ENCODE measurements at regions not wholly inside any gene's neighbourhood (a gene's known extent, or its start where the extent isn't known, plus 50 kb on each side); places are given as distances from the start of the nearest gene placed in this dataset.

DNA sequence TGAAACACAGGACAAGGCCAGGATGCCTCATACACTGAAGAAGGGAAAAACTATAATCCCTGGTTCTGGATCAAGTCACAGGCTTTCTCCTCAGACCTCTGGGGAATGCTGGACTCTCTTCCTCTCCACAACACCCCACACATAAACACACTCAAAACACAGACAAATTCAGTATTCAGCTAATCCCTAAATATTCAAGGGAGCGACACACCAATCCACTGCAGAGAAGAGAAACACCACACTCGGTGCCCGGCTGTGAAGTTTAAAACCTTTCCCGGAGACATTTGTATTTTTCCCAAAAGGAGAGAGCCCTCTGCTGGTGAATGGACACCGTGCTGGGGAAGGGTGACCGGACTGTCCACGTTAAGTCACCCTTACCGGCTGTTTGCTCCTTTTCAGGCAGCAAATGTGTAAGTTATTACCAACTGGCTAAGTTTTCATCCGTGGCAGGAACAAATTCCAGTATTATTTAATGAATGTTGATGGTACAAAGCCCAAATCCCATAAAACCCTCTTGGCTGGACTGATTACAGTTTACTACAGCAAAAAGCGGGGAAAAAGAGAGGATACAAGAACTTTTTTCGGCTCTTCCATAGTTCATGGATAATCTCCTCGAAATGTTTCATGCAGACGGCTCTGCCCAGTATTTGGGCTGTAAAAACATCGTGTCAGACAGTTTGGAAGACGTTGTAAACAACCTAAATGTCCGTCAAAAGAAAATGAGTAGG lies 130.9 kb upstream of the SLC30A5 start:
- H3K27me3 ChIP-seq = no peaks in the 10 kb centered on the region
- intact Hi-C loops (cut with DNase I) = loop anchor here (5.0 to 10.0 kb wide), 2 partner anchors 676 to 1728 kb away; no protein-coding TSS in a partner anchor
- peak overlapping the region in 1 of 4 donors; percentile 21 for H3K27ac ChIP-seq (replicated peaks in 1 of 4)
- peaks cover 0 to 11% (median 5%) of the 10 kb centered on the region in 4 donors for H3K4me1 ChIP-seq
- H3K36me3 ChIP-seq = no peaks in the 10 kb centered on the region
- H3K9me3 ChIP-seq = no peaks in the 10 kb centered on the region
- no peak overlapping the region for H3K4me3 ChIP-seq
- 31% methylated on average over 16 of the region's 16 CpGs for WGBS
- TF ChIP-seq, protein P1, sequence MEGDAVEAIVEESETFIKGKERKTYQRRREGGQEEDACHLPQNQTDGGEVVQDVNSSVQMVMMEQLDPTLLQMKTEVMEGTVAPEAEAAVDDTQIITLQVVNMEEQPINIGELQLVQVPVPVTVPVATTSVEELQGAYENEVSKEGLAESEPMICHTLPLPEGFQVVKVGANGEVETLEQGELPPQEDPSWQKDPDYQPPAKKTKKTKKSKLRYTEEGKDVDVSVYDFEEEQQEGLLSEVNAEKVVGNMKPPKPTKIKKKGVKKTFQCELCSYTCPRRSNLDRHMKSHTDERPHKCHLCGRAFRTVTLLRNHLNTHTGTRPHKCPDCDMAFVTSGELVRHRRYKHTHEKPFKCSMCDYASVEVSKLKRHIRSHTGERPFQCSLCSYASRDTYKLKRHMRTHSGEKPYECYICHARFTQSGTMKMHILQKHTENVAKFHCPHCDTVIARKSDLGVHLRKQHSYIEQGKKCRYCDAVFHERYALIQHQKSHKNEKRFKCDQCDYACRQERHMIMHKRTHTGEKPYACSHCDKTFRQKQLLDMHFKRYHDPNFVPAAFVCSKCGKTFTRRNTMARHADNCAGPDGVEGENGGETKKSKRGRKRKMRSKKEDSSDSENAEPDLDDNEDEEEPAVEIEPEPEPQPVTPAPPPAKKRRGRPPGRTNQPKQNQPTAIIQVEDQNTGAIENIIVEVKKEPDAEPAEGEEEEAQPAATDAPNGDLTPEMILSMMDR (IDR thresholded peaks at IDR 0.05) = peak; percentile 80 to 91 (median 88)
- TF ChIP-seq POLR2A (IDR thresholded peaks at IDR 0.05; ENCODE audit: low read depth) = no peak
- no peak for DNase-seq (ENCODE audit: extremely low spot score)

DNA sequence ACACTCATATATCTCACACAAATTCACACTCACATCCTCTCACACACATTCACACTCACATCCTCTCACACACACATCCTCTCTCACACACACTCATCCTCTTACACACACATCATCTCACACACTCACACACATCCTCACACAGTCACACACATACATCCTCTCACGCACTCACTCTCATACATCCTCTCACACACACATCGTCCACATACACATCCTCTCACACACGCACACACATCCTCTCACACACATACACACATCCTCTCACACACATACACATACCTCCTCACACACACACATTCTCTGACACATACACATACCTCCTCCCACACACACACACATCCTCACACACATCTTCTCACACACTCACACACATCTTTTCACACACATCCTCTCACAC lies 129.1 kb upstream of the SLC30A5 start:
- peaks cover 0 to 4% (median 0%) of the 10 kb centered on the region in 4 donors for H3K27me3 ChIP-seq
- intact Hi-C loops (cut with DNase I) = loop anchor here (5.0 to 10.0 kb wide), 2 partner anchors 677 to 1730 kb away; no protein-coding TSS in a partner anchor
- no peaks in the 10 kb centered on the region for H3K36me3 ChIP-seq
- H3K9me3 ChIP-seq = no peaks in the 10 kb centered on the region
- peaks cover 0 to 11% (median 5%) of the 10 kb centered on the region in 4 donors for H3K4me1 ChIP-seq
- DNase-seq (ENCODE audit: extremely low spot score) = no peak
- H3K27ac ChIP-seq (replicated peaks in 1 of 4) = no peak overlapping the region
- TF ChIP-seq EP300 (IDR thresholded peaks at IDR 0.05) (no peak), POLR2A (IDR thresholded peaks at IDR 0.05; ENCODE audit: low read depth) (no peak), POLR2AphosphoS5 (IDR thresholded peaks at IDR 0.05) (no peak)
- TF ChIP-seq, protein P1 (IDR thresholded peaks at IDR 0.05) = no peak
- WGBS = 89% methylated on average over 3 of the region's 3 CpGs
- H3K4me3 ChIP-seq = no peak overlapping the region

DNA sequence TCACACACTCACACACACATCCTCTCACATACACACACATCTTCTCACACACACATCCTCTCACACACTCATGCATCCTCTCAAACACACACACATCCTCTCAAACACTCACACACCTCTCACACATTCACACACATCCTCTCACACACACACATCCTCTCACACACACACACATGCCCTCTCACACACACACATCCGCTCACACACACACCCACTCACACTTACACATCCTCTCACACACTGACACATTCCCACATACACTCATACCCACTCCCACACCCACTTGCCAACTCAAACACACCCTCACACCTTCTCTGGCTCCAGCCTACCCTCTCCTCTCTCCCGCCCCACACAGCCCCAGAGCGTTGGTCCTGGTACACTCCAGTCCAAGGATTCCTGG lies 127.9 kb upstream of the SLC30A5 start:
- H3K9me3 ChIP-seq = no peaks in the 10 kb centered on the region
- no peak for TF ChIP-seq EP300 (IDR thresholded peaks at IDR 0.05)
- no peak for TF ChIP-seq POLR2A (IDR thresholded peaks at IDR 0.05; ENCODE audit: low read depth)
- TF ChIP-seq POLR2AphosphoS5 (IDR thresholded peaks at IDR 0.05) = no peak
- TF ChIP-seq, protein P1 (IDR thresholded peaks at IDR 0.05) = no peak
- H3K4me3 ChIP-seq = no peak overlapping the region
- peaks cover 0 to 11% (median 5%) of the 10 kb centered on the region in 4 donors for H3K4me1 ChIP-seq
- H3K27ac ChIP-seq (replicated peaks in 1 of 4) = no peak overlapping the region
- no peaks in the 10 kb centered on the region for H3K36me3 ChIP-seq
- 83% methylated on average over 3 of the region's 3 CpGs for WGBS
- no peak for DNase-seq (ENCODE audit: extremely low spot score)
- peaks cover 0 to 8% (median 0%) of the 10 kb centered on the region in 4 donors for H3K27me3 ChIP-seq
- intact Hi-C loops (cut with DNase I) = loop anchor here (10.0 kb wide), 1 partner anchor 1731 kb away; no protein-coding TSS in a partner anchor

DNA sequence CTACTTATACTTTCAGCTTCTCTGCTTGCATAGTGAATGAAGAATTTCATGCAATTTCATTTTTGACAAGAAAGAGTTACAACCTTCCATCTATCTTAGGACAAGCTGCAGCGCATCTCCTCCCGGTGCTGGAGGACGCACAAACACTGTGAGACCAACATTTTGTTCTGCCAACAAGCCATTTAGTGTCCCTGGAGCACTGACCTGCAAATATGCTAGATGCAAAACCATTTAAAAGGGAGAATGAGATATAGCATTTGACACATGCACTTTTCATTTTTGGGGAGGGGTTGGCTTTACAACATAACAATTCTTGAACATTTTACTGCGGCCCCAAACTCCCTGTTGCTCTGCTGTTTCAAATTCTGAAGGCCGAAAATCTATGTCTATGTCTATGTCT lies 127.2 kb upstream of the SLC30A5 start:
- no peak for DNase-seq (ENCODE audit: extremely low spot score)
- intact Hi-C loops (cut with DNase I) = loop anchor here (10.0 kb wide), 1 partner anchor 1732 kb away; no protein-coding TSS in a partner anchor
- Histone ChIP-seq H3K27me3 (peaks cover 0 to 10% (median 0%) of the 10 kb centered on the region in 4 donors), H3K9me3 (no peaks in the 10 kb centered on the region), H3K4me1 (peaks cover 0 to 11% (median 5%) of the 10 kb centered on the region in 4 donors), H3K27ac (replicated peaks in 1 of 4) (no peak overlapping the region), H3K4me3 (no peak overlapping the region), H3K36me3 (no peaks in the 10 kb centered on the region)
- TF ChIP-seq, protein P1 (IDR thresholded peaks at IDR 0.05) = no peak
- TF ChIP-seq POLR2AphosphoS5 (IDR thresholded peaks at IDR 0.05) (no peak), EP300 (IDR thresholded peaks at IDR 0.05) (no peak), POLR2A (IDR thresholded peaks at IDR 0.05; ENCODE audit: low read depth) (no peak)
- WGBS = 85% methylated on average over 5 of the region's 5 CpGs
